ENCODE measurements at regions not wholly inside any gene's neighbourhood (a gene's known extent, or its start where the extent isn't known, plus 50 kb on each side); places are given as distances from the start of the nearest gene placed in this dataset.

GRCh38 chr16:66203476-66203875 lies 163.0 kb upstream of the CDH5 start:
- TF ChIP-seq CTCF (IDR thresholded peaks at IDR 0.05 in 2 of 3, conservative IDR thresholded peaks at IDR 0.05 in 1 of 3; ENCODE audit: borderline replicate concordance in 1 of 3, insufficient read depth in 1 of 3, low read depth in 2 of 3, low read length in 2 of 3) (no peak), ZNF274 (IDR thresholded peaks at IDR 0.05; ENCODE audit: low read depth, low read length) (no peak), REST (IDR thresholded peaks at IDR 0.05; ENCODE audit: low read depth) (no peak), EGR1 (IDR thresholded peaks at IDR 0.05; ENCODE audit: low read depth) (no peak), YY1 (IDR thresholded peaks at IDR 0.05; ENCODE audit: extremely low read depth, insufficient replicate concordance, low read depth, low read length) (no peak), ZFX (IDR thresholded peaks at IDR 0.05) (no peak)
